ENCODE measurements at regions not wholly inside any gene's neighbourhood (a gene's known extent, or its start where the extent isn't known, plus 50 kb on each side); places are given as distances from the start of the nearest gene placed in this dataset.
A peak's percentile ranks its signal among the peaks of the same experiment; 100 is the strongest.

DNA sequence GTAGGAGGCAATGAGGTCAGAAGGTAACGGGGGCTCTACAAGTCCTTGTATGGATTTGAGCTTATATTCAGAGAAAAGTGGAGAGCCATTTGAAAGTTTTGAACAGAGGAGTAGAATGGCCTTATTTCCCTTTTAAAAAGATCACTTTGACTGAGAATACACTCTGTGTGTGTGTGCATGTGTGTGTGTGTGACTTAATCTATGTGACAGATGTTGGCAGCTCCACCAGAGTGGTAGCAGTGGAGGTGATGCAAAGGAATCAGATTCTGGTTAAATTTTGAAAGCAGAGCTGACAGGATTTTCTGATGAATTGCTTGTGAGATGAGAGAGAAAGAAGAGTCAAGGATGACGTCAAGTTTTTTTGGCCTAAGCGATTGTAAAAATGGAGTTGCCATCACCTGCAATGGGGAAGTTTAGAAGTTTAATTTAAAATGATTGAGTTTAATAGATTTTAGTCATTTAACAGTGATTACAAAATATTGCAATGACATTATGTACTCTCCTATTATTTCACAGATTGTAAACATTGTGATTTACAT lies 172.2 kb upstream of the HEY2 start:
- Mint-ChIP-seq H3K27ac (no peak overlapping the region), H3K36me3 (no peaks in the 10 kb centered on the region), H3K4me3 (no peak overlapping the region), H3K4me1 (peaks cover 12% of the 10 kb centered on the region), H3K9me3 (0 out of 2 replicates have a peak, but pooled peaks cover 6% of the 10 kb centered on the region), H3K27me3 (ENCODE audit: low read depth) (no peaks in the 10 kb centered on the region)
- DNase-seq (ENCODE audit: low spot score) (no peak), ATAC-seq (no peak)
- CTCF ChIA-PET = no interaction called here
- no peak for TF ChIP-seq CREM (CRISPR knock-in tag; IDR thresholded peaks at IDR 0.05)
- TF ChIP-seq, protein P1, sequence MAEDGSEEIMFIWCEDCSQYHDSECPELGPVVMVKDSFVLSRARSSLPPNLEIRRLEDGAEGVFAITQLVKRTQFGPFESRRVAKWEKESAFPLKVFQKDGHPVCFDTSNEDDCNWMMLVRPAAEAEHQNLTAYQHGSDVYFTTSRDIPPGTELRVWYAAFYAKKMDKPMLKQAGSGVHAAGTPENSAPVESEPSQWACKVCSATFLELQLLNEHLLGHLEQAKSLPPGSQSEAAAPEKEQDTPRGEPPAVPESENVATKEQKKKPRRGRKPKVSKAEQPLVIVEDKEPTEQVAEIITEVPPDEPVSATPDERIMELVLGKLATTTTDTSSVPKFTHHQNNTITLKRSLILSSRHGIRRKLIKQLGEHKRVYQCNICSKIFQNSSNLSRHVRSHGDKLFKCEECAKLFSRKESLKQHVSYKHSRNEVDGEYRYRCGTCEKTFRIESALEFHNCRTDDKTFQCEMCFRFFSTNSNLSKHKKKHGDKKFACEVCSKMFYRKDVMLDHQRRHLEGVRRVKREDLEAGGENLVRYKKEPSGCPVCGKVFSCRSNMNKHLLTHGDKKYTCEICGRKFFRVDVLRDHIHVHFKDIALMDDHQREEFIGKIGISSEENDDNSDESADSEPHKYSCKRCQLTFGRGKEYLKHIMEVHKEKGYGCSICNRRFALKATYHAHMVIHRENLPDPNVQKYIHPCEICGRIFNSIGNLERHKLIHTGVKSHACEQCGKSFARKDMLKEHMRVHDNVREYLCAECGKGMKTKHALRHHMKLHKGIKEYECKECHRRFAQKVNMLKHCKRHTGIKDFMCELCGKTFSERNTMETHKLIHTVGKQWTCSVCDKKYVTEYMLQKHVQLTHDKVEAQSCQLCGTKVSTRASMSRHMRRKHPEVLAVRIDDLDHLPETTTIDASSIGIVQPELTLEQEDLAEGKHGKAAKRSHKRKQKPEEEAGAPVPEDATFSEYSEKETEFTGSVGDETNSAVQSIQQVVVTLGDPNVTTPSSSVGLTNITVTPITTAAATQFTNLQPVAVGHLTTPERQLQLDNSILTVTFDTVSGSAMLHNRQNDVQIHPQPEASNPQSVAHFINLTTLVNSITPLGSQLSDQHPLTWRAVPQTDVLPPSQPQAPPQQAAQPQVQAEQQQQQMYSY (CRISPR knock-in tag; IDR thresholded peaks at IDR 0.05) = no peak
- POLR2A ChIA-PET = no interaction called here

DNA sequence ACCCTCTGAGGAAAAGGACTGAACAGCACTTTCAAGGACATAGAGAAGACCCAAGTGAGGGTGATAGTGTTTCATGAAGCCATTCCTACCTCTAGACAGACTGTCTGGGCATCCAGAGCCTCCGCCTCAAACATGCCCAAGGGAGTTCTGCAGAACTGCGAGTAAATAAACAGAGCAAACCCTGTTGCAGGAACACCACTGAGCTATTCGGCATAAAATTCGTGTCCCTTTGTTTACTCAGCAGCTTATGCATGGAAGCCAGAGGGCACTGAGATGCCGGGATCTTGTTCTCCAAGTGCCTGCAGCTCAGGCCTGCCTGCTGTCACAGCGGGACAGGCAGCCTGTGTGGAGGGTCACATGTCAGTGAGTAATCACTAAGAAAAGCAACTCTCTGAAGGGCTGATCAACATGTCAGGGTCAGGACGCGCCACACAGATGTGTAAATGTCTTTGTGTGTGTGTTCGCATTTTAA lies 164.9 kb upstream of the HEY2 start:
- Mint-ChIP-seq H3K4me1 (peaks cover 46% of the 10 kb centered on the region), H3K36me3 (no peaks in the 10 kb centered on the region), H3K4me3 (no peak overlapping the region), H3K27me3 (ENCODE audit: low read depth) (peaks cover 4% of the 10 kb centered on the region), H3K9me3 (peaks cover 2% of the 10 kb centered on the region), H3K27ac (peak overlapping the region; percentile 23; the same call in 1 of the 2 replicates)
- CTCF ChIA-PET = interaction anchor here (1.0 to 1.1 kb wide), 2 partner anchors 27 to 169 kb away, joined by 4 to 5 read pairs; no protein-coding TSS in a partner anchor
- POLR2A ChIA-PET = interaction anchor here (1.0 kb wide), 1 partner anchor 163 kb away, joined by 3 read pairs; no protein-coding TSS in a partner anchor
- DNase-seq (ENCODE audit: low spot score) (peak; percentile 65), ATAC-seq (peak; percentile 98)
- no peak for TF ChIP-seq ELF4 (CRISPR knock-in tag; IDR thresholded peaks at IDR 0.05; ENCODE audit: low read depth)
- TF ChIP-seq FOXK1 (CRISPR knock-in tag; IDR thresholded peaks at IDR 0.05) = peak; percentile 93
- TF ChIP-seq MAX (CRISPR knock-in tag; IDR thresholded peaks at IDR 0.05) = peak; percentile 39; the same call in 1 of the 2 replicates
- TF ChIP-seq FOXJ3 (CRISPR knock-in tag; IDR thresholded peaks at IDR 0.05; ENCODE audit: borderline replicate concordance) = no peak
- TF ChIP-seq FOXP1 (CRISPR knock-in tag; IDR thresholded peaks at IDR 0.05; ENCODE audit: borderline replicate concordance) = peak; percentile 45; the same call in 1 of the 2 replicates
- TF ChIP-seq, protein P2, sequence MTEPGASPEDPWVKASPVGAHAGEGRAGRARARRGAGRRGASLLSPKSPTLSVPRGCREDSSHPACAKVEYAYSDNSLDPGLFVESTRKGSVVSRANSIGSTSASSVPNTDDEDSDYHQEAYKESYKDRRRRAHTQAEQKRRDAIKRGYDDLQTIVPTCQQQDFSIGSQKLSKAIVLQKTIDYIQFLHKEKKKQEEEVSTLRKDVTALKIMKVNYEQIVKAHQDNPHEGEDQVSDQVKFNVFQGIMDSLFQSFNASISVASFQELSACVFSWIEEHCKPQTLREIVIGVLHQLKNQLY (CRISPR knock-in tag; IDR thresholded peaks at IDR 0.05) = no peak
- TF ChIP-seq ZBTB21 (CRISPR knock-in tag; IDR thresholded peaks at IDR 0.05; ENCODE audit: borderline replicate concordance) = 0 out of 2 replicates have a peak, but pooled peaks have one; percentile 31
- TF ChIP-seq, protein P3, sequence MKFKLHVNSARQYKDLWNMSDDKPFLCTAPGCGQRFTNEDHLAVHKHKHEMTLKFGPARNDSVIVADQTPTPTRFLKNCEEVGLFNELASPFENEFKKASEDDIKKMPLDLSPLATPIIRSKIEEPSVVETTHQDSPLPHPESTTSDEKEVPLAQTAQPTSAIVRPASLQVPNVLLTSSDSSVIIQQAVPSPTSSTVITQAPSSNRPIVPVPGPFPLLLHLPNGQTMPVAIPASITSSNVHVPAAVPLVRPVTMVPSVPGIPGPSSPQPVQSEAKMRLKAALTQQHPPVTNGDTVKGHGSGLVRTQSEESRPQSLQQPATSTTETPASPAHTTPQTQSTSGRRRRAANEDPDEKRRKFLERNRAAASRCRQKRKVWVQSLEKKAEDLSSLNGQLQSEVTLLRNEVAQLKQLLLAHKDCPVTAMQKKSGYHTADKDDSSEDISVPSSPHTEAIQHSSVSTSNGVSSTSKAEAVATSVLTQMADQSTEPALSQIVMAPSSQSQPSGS (CRISPR knock-in tag; IDR thresholded peaks at IDR 0.05; ENCODE audit: borderline replicate concordance, low read depth) = no peak
- TF ChIP-seq KAT7 (CRISPR knock-in tag; IDR thresholded peaks at IDR 0.05; ENCODE audit: borderline replicate concordance) = no peak
- TF ChIP-seq, protein P4, sequence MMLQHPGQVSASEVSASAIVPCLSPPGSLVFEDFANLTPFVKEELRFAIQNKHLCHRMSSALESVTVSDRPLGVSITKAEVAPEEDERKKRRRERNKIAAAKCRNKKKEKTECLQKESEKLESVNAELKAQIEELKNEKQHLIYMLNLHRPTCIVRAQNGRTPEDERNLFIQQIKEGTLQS (CRISPR knock-in tag; conservative IDR thresholded peaks at IDR 0.05) = no peak
- TF ChIP-seq, protein P5, sequence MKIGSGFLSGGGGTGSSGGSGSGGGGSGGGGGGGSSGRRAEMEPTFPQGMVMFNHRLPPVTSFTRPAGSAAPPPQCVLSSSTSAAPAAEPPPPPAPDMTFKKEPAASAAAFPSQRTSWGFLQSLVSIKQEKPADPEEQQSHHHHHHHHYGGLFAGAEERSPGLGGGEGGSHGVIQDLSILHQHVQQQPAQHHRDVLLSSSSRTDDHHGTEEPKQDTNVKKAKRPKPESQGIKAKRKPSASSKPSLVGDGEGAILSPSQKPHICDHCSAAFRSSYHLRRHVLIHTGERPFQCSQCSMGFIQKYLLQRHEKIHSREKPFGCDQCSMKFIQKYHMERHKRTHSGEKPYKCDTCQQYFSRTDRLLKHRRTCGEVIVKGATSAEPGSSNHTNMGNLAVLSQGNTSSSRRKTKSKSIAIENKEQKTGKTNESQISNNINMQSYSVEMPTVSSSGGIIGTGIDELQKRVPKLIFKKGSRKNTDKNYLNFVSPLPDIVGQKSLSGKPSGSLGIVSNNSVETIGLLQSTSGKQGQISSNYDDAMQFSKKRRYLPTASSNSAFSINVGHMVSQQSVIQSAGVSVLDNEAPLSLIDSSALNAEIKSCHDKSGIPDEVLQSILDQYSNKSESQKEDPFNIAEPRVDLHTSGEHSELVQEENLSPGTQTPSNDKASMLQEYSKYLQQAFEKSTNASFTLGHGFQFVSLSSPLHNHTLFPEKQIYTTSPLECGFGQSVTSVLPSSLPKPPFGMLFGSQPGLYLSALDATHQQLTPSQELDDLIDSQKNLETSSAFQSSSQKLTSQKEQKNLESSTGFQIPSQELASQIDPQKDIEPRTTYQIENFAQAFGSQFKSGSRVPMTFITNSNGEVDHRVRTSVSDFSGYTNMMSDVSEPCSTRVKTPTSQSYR (CRISPR knock-in tag; IDR thresholded peaks at IDR 0.05) = no peak
- TF ChIP-seq SMAD3 (CRISPR knock-in tag; IDR thresholded peaks at IDR 0.05; ENCODE audit: borderline replicate concordance) = no peak
- TF ChIP-seq, protein P6, sequence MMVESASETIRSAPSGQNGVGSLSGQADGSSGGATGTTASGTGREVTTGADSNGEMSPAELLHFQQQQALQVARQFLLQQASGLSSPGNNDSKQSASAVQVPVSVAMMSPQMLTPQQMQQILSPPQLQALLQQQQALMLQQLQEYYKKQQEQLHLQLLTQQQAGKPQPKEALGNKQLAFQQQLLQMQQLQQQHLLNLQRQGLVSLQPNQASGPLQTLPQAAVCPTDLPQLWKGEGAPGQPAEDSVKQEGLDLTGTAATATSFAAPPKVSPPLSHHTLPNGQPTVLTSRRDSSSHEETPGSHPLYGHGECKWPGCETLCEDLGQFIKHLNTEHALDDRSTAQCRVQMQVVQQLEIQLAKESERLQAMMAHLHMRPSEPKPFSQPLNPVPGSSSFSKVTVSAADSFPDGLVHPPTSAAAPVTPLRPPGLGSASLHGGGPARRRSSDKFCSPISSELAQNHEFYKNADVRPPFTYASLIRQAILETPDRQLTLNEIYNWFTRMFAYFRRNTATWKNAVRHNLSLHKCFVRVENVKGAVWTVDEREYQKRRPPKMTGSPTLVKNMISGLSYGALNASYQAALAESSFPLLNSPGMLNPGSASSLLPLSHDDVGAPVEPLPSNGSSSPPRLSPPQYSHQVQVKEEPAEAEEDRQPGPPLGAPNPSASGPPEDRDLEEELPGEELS (CRISPR knock-in tag; IDR thresholded peaks at IDR 0.05) = peak; percentile 89; the same call in 1 of the 2 replicates
- no peak for TF ChIP-seq ZSCAN18 (CRISPR knock-in tag; IDR thresholded peaks at IDR 0.05)
- TF ChIP-seq, protein P7, sequence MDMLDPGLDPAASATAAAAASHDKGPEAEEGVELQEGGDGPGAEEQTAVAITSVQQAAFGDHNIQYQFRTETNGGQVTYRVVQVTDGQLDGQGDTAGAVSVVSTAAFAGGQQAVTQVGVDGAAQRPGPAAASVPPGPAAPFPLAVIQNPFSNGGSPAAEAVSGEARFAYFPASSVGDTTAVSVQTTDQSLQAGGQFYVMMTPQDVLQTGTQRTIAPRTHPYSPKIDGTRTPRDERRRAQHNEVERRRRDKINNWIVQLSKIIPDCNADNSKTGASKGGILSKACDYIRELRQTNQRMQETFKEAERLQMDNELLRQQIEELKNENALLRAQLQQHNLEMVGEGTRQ (CRISPR knock-in tag; IDR thresholded peaks at IDR 0.05) = peak; percentile 82
- TF ChIP-seq RORB (CRISPR knock-in tag; IDR thresholded peaks at IDR 0.05) = no peak

Measured in WTC11 (cell line).